Peyer's patch (tissue), 4 donors: ENCODE measurements at regions not wholly inside any gene's neighbourhood (a gene's known extent, or its start where the extent isn't known, plus 50 kb on each side); places are given as distances from the start of the nearest gene placed in this dataset.

Experiments
- CTCF ChIP-seq, 6 experiments: fragments of 450-650 bp in 4 of 6; fragments of 200-600 bp in 2 of 6; sonication (generic) in 1 of 6; IDR thresholded peaks; one replicate each; pipeline ENCODE4 v1.5.1; 2017 to 2019; ENCODE audit warnings: antibody characterized with exemption in 6 of 6, mild to moderate bottlenecking in 3 of 6, moderate library complexity in 1 of 6
- POLR2A ChIP-seq, 2 donors: fragments of 450-650 bp; IDR thresholded peaks; one replicate each; pipeline ENCODE4 v1.5.1; 2017; ENCODE audit warnings: antibody characterized with exemption in 2 of 2, mild to moderate bottlenecking in 2 of 2, moderate library complexity in 2 of 2

DNA sequence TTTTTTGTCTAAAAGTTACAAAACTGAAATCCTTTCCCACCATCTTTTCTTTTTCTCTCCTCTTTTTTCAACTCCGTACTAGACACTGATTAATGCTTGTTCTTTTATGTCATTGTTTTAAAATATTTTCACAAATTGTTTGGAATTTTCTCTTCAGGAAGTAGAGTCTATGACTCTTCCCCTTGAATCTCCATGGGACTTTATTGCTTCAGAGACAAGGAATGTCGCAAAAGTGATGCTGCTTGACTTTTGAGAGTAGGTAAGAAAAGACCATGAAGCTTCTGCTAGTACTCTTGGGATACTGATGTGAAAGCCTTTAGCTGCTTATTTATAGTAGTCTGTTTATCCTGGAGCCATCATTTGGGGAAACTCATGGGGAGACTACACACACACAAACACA is 260.1 kb upstream of the SLC10A2 start:
- TF ChIP-seq POLR2A (IDR thresholded peaks at IDR 0.05): no peak
- TF ChIP-seq CTCF (IDR thresholded peaks at IDR 0.05): no peak
